Prostate gland (tissue), 2 donors: ENCODE measurements at regions not wholly inside any gene's neighbourhood (a gene's known extent, or its start where the extent isn't known, plus 50 kb on each side); places are given as distances from the start of the nearest gene placed in this dataset.

Experiments
- CTCF ChIP-seq, 4 experiments: fragments of 200-600 bp in 2 of 4; fragments of 450-650 bp in 2 of 4; sonication (generic) in 2 of 4; IDR thresholded peaks; 1 replicate in 3 of 4; 2 replicates in 1 of 4; pipeline ENCODE4 v1.5.1; 2016 to 2019; ENCODE audit warnings: antibody characterized with exemption in 4 of 4, mild to moderate bottlenecking in 2 of 4, moderate library complexity in 2 of 4
- POLR2A ChIP-seq: fragments of 450-650 bp; IDR thresholded peaks from one replicate; pipeline ENCODE4 v1.6.1; 2016; ENCODE audit warnings: antibody characterized with exemption, mild to moderate bottlenecking

GRCh38 chr2:125085904-125086303 lies 1060.8 kb downstream of the CNTNAP5 start:
- TF ChIP-seq CTCF (IDR thresholded peaks at IDR 0.05) (no peak), POLR2A (no peak)
